NCI-H1436 treated with DMSO at 0.1 percent for 48 hours (cell line): ENCODE measurements at regions not wholly inside any gene's neighbourhood (a gene's known extent, or its start where the extent isn't known, plus 50 kb on each side); places are given as distances from the start of the nearest gene placed in this dataset.
"Not testable (repeated sequence)": the region's sequence is repeated elsewhere in the genome, so short reads cannot be mapped to it uniquely, and the experiment has no call there.

Source experiments
- DNase-seq: peaks from one replicate; lab custom pipeline; 2025; lab: John Stamatoyannopoulos, UW

DNA sequence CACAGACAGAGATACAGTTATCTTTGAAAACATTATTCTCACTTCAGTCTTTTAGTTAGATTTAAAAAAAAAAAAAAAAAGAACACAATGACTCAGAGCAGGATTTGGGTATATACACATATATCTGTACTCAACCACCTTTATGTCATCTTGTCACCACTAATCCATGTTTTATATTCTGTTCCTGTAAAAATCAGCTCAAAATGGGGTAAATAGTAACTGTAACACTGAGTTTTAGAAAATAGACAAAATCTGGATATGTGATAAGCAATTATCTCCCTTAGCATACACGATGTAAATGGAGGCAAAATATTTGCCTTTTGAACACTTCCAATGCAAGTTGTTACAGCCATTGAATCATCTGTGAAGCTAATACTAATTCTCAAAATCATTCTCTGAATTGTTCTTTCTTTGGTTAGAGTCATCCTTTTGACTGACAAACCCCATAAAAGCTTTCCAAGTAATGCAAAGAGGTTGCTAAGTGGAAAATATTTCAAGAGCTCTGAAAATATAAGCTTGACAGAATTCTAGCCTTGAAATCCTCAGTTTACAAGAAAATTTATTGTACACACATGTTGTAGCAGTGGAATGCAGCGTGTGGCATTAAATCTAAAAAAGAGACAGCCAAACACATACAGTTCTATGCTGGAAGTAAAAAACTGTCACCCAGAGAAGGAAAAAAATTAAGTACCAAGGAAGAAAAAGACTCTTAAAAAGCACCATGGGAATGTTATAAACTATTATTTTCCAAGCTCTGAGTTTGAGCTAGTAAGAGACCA is 502.2 kb upstream of the PHF14 start:
- no peak for DNase-seq

GRCh38 chr7:10472115-10472514 is 501.6 kb upstream of the PHF14 start:
- no peak for DNase-seq

GRCh38 chr7:10473569-10473968 is 500.1 kb upstream of the PHF14 start:
- no peak for DNase-seq

- no peak for DNase-seq
Observed at GRCh38 chr7:10474048-10474447, 499.6 kb upstream of the PHF14 start.

GRCh38 chr7:10475940-10476641 is 497.6 kb upstream of the PHF14 start:
- DNase-seq, result no peak

DNA sequence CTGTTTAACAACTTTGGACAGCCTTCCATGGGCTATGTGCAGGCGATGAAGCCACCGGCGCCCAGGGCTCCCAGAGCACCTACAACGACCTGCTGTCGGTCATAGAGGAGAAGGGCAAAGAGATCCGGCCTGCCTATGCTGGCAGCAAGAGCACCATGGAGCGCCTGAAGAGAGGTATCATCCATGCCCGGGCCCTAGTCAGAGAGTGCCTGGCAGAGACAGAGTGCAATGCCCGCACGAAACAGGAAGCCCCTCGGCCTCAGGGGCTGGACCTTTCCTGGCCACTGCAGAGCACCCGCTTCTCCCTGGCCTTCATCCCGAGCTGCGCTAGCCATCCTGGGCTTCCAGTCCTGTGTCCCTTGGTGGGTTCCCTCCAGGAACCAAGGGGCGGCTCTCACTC is 497.0 kb upstream of the PHF14 start:
- no peak for DNase-seq

- DNase-seq, result no peak
Observed at GRCh38 chr7:10483671-10484070, 490.0 kb upstream of the PHF14 start.

GRCh38 chr7:10484767-10485166 is 488.9 kb upstream of the PHF14 start:
- DNase-seq, result no peak

- not testable (repeated sequence) for DNase-seq
Observed at GRCh38 chr7:10501206-10501884, 472.3 kb upstream of the PHF14 start.

DNA sequence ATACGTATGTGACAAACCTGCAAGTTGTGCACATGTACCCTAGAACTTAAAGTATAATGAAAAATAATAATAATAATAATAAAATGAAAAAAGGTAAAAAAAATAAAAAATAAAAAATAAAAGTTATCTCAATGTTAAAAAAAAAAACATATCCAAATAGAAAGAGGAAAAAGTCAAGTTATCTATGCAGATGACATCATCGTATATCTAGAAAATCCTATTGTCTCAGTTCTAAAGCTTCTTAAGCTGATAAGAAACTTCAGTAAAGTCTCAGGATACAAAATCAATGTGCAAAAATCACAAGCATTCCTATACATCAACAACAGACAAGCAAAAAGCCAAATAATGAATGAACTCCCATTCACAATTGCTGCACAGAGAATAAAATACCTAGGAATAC is 466.6 kb upstream of the PHF14 start:
- DNase-seq, result no peak

DNA sequence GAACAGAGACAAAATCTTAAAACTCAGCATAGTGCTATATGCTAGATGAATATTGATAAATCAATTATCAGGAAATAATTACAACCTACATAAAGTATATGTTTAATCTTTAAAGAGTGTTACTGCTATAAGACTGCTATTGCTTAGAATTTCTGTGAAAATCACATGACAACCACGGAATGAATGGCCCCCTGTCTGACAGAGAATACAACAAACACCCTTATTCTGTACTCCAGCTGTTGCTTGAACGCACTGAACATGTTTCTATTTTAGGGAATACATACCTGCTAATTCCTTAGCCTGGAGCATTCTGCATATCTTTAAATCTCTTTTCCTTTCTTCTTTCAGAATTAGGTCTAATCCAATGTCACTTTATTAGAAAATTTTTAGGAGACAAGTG is 452.4 kb upstream of the PHF14 start:
- DNase-seq, result no peak

- not testable (repeated sequence) for DNase-seq
Observed at GRCh38 chr7:10533429-10533828, 440.2 kb upstream of the PHF14 start.

- DNase-seq, result no peak
Observed at GRCh38 chr7:10536561-10536960, 437.1 kb upstream of the PHF14 start.

- DNase-seq, result no peak
Observed at GRCh38 chr7:10537764-10538163, 435.9 kb upstream of the PHF14 start.

DNA sequence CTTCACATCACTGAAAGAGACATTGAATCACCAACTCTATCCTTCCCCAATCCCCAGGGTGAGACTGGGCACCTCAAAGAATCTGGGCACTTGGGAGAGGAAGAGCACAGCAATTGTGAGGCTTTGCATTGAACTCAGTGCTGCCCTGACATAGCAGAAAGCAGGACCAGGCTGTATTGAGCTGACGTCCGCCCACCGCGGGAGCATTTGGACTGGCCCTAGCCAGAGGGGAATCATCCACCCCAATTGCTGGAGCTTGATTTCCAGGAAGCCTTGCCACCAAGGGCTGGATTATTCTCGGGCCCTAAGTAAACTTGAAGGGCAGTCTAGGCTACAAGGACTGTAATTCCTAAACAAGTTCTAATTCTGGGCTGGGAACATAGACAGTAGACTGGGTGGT is 416.3 kb upstream of the PHF14 start:
- no peak for DNase-seq

- no peak for DNase-seq
Observed at GRCh38 chr7:10560497-10560896, 413.2 kb upstream of the PHF14 start.

- DNase-seq, result no peak
Observed at GRCh38 chr7:10568891-10569290, 404.8 kb upstream of the PHF14 start.

- no peak for DNase-seq
Observed at GRCh38 chr7:10571759-10572158, 401.9 kb upstream of the PHF14 start.

GRCh38 chr7:10577866-10578374 is 395.8 kb upstream of the PHF14 start:
- DNase-seq, result no peak

DNA sequence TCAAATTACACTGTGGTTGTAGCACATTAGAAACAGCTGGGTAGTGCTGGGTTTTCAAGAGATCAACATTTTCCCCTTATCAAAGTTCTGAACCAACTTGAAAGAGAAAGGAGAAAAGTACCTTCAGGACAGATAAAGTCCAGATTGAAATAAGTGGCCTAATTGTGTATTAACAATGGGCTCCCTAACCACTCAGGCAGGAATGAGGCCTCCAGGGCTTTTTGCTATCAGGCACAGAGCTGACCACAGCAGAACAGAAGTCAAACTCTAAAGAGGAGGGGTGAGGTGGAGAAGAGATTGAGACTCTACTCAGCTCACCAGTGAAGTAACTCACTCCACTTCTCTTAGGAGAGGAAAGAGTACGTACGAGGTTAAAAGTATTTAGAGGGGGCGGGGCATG is 394.1 kb upstream of the PHF14 start:
- DNase-seq, result no peak

GRCh38 chr7:10584886-10585285 is 388.8 kb upstream of the PHF14 start:
- no peak for DNase-seq

- no peak for DNase-seq
Observed at GRCh38 chr7:10588084-10588483, 385.6 kb upstream of the PHF14 start.

DNA sequence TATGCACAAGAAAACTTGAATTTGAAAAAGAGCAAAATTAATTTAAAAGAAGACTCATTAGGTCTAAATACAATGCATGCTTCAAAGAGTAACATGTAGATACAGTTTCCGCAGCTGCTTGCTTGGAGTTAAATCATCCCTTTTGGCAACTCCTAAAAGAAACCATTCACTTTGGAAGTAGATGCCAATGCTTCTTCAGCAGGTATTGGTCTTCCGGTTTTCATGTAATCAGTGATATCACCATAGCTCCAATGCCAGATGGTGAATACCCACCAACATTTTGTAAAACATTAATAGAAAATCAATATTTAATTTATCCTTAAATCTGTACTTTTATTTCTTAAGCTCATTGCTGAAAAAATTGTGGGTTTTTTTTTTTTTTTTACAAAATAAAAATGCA is 381.1 kb upstream of the PHF14 start:
- DNase-seq, result no peak
